ENCODE measurements at regions not wholly inside any gene's neighbourhood (a gene's known extent, or its start where the extent isn't known, plus 50 kb on each side); places are given as distances from the start of the nearest gene placed in this dataset.

GRCh38 chr4:156411531-156411930, 457.9 kb upstream of the CTSO start:
- TF ChIP-seq POLR2A (IDR thresholded peaks at IDR 0.05) (no peak), POLR2AphosphoS5 (IDR thresholded peaks at IDR 0.05) (no peak), CTCF (IDR thresholded peaks at IDR 0.05 in 8 of 11, conservative IDR thresholded peaks at IDR 0.05 in 3 of 11) (no peak)

All from spleen (tissue), 7 donors.